ENCODE measurements at regions not wholly inside any gene's neighbourhood (a gene's known extent, or its start where the extent isn't known, plus 50 kb on each side); places are given as distances from the start of the nearest gene placed in this dataset.

GRCh38 chr6:9373308-9373707 lies 938.0 kb upstream of the SLC35B3 start:
- TF ChIP-seq TAF1 (IDR thresholded peaks at IDR 0.05; ENCODE audit: borderline replicate concordance, insufficient read depth, low read length) (no peak), SIN3A (IDR thresholded peaks at IDR 0.05; ENCODE audit: borderline replicate concordance, insufficient read depth, low read length) (no peak), FOXP2 (optimal IDR thresholded peaks at IDR 0.05; ENCODE audit: borderline replicate concordance, extremely low read depth, extremely low read length, insufficient read depth) (no peak), REST (IDR thresholded peaks at IDR 0.05; ENCODE audit: insufficient read depth in 1 of 2, low read depth in 2 of 2, low read length in 2 of 2) (no peak), POLR2AphosphoS5 (IDR thresholded peaks at IDR 0.05; ENCODE audit: low read depth, low read length) (no peak)

- TF ChIP-seq SIN3A (IDR thresholded peaks at IDR 0.05; ENCODE audit: borderline replicate concordance, insufficient read depth, low read length) = no peak
- TF ChIP-seq FOXP2 (optimal IDR thresholded peaks at IDR 0.05; ENCODE audit: borderline replicate concordance, extremely low read depth, extremely low read length, insufficient read depth) = no peak
- no peak for TF ChIP-seq POLR2AphosphoS5 (IDR thresholded peaks at IDR 0.05; ENCODE audit: low read depth, low read length)
- no peak for TF ChIP-seq REST (IDR thresholded peaks at IDR 0.05; ENCODE audit: insufficient read depth in 1 of 2, low read depth in 2 of 2, low read length in 2 of 2)
- TF ChIP-seq TAF1 (IDR thresholded peaks at IDR 0.05; ENCODE audit: borderline replicate concordance, insufficient read depth, low read length) = no peak
These were observed 935.1 kb upstream of the SLC35B3 start for GRCh38 chr6:9370480-9370879.

GRCh38 chr6:9365378-9365777 lies 930.0 kb upstream of the SLC35B3 start:
- TF ChIP-seq FOXP2 (optimal IDR thresholded peaks at IDR 0.05; ENCODE audit: borderline replicate concordance, extremely low read depth, extremely low read length, insufficient read depth) = no peak
- TF ChIP-seq TAF1 (IDR thresholded peaks at IDR 0.05; ENCODE audit: borderline replicate concordance, insufficient read depth, low read length) = no peak
- no peak for TF ChIP-seq REST (IDR thresholded peaks at IDR 0.05; ENCODE audit: insufficient read depth in 1 of 2, low read depth in 2 of 2, low read length in 2 of 2)
- no peak for TF ChIP-seq POLR2AphosphoS5 (IDR thresholded peaks at IDR 0.05; ENCODE audit: low read depth, low read length)
- no peak for TF ChIP-seq SIN3A (IDR thresholded peaks at IDR 0.05; ENCODE audit: borderline replicate concordance, insufficient read depth, low read length)

DNA sequence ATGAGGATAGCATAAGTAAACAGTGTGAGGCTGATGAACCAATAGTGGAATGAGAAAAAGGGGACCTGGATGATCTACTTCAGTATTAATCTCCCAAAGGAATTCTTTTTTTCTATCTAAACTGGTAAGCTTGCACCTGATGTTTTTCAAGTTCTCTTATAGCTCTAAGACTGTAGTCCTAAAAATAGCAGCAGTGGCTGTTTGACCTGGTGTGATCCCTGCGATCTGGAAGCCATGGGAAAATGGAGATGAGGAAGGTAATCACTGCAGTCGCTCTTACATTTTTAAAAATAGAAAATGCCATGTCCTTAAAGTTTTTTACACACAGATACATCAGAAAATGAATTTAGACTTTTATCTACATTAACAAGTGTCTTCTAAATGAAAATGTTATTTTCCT lies 926.4 kb upstream of the SLC35B3 start:
- TF ChIP-seq POLR2AphosphoS5 (IDR thresholded peaks at IDR 0.05; ENCODE audit: low read depth, low read length) (no peak), REST (IDR thresholded peaks at IDR 0.05; ENCODE audit: insufficient read depth in 1 of 2, low read depth in 2 of 2, low read length in 2 of 2) (no peak), FOXP2 (optimal IDR thresholded peaks at IDR 0.05; ENCODE audit: borderline replicate concordance, extremely low read depth, extremely low read length, insufficient read depth) (no peak), TAF1 (IDR thresholded peaks at IDR 0.05; ENCODE audit: borderline replicate concordance, insufficient read depth, low read length) (no peak), SIN3A (IDR thresholded peaks at IDR 0.05; ENCODE audit: borderline replicate concordance, insufficient read depth, low read length) (no peak)

DNA sequence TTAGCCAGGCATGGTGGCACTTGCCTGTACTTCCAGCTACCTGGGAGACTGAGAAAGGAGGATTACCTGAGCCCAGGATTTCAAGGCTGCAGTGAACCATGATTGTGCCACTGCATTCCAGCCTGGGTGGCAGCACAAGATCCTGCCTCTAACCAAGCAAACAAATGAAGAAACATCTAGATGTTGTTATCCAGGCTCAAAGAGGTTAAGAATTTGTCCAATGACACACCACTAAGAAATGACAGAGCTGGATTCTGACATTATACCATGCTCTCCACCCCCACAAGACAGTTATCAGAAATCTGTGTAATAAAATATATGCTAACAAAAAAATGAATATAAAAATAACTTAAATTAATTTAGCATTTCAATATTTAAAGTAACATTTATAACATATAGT lies 925.5 kb upstream of the SLC35B3 start:
- TF ChIP-seq TAF1 (IDR thresholded peaks at IDR 0.05; ENCODE audit: borderline replicate concordance, insufficient read depth, low read length) (no peak), FOXP2 (optimal IDR thresholded peaks at IDR 0.05; ENCODE audit: borderline replicate concordance, extremely low read depth, extremely low read length, insufficient read depth) (no peak), REST (IDR thresholded peaks at IDR 0.05; ENCODE audit: insufficient read depth in 1 of 2, low read depth in 2 of 2, low read length in 2 of 2) (no peak), SIN3A (IDR thresholded peaks at IDR 0.05; ENCODE audit: borderline replicate concordance, insufficient read depth, low read length) (no peak), POLR2AphosphoS5 (IDR thresholded peaks at IDR 0.05; ENCODE audit: low read depth, low read length) (no peak)

All from PFSK-1 (cell line).